NOMO-1 treated with DMSO at 0.1 percent for 48 hours (cell line): ENCODE measurements at regions not wholly inside any gene's neighbourhood (a gene's known extent, or its start where the extent isn't known, plus 50 kb on each side); places are given as distances from the start of the nearest gene placed in this dataset.
A peak's percentile ranks its signal among the peaks of the same experiment; 100 is the strongest.
"Not testable (repeated sequence)": the region's sequence is repeated elsewhere in the genome, so short reads cannot be mapped to it uniquely, and the experiment has no call there.

Experiments used
- DNase-seq: peaks from one replicate; lab custom pipeline; 2025; ENCODE audit not compliant: unreplicated experiment; lab: John Stamatoyannopoulos, UW

DNA sequence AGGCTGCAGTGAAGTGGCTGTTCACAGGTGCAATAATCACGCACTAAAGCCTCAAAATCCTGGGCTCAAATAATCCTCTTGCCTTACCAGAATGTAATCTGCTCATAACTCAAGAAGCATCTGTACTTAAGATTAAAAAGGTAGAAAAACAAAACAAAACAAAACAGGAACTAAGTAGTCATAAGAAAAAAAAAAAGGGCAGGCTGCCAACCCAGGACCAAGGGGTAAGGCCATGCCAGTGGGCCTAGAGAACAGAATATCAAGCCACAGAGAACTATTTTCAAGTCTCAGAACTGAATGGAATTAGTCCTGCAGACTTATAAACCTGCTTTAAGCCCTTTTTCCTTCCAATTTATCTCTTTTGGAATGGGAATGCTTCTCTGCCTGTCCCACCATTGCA, 64.8 kb upstream of the TBC1D3K start:
- no peak for DNase-seq

GRCh38 chr17:37858391-37858790, 65.8 kb upstream of the TBC1D3K start:
- not testable (repeated sequence) for DNase-seq

DNA sequence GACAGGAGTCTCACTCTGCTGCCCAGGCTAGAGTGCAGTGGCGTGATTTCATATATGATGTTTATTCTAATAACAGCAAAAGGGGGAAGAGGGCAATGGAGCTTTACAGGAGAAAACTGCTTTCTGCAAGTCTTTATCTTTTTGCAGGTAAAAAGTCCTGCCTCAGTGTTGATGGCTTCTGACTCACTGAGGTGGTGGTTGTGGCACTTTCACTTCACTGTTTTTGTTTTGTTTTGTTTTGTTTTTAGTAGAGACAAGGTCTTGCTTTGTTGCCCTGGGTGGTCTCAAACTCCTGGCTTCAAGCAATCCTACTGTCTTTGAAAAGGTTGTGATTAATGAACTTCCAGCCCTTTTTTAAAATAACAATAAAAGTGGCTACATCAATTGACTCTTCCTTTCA, 68.0 kb upstream of the TBC1D3K start:
- no peak for DNase-seq

DNA sequence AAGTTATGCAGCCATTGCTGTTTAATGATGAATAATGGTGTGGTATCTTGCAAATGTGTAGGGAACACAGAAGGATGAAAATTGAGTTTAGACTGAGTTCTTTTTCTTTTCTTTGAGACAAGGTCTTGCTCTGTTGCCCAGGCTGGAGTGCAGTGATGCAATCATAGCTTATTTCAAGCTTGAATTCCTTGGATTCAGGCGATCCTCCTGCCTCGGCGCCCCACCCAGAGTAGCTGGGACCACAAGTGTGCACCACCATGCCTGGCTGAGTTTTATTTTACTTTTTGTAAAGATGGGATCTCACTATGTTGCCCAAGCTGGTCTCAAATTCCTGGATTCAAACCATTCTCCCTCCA, 74.6 kb upstream of the TBC1D3K start:
- no peak for DNase-seq

- DNase-seq: peak; percentile 76
Measured at GRCh38 chr17:37848690-37849616, 75.3 kb upstream of the TBC1D3K start.

GRCh38 chr17:37847811-37848331, 76.3 kb upstream of the TBC1D3K start:
- DNase-seq: no peak

DNA sequence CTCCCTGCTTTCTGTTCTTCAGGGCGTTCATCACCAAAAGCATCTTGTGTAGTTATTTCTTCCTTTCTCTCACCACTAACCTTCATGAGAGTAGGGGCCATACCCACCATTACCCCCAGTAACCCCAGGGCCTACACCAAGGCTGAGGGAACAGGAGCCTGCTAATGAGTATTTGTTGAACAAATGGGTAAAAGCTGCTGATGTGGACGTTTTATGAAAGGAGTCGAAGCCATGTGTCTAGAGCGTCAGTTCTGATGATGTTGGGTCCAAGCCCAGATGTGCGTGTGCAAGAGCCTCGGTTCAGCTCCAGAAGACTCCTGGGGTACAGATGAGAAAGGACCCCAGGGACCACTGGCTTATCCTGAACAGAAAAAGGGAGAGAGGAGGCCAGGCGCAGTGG, 77.1 kb upstream of the TBC1D3K start:
- no peak for DNase-seq

- DNase-seq: no peak
Measured at GRCh38 chr17:37844977-37845293, 79.3 kb upstream of the TBC1D3K start.

DNA sequence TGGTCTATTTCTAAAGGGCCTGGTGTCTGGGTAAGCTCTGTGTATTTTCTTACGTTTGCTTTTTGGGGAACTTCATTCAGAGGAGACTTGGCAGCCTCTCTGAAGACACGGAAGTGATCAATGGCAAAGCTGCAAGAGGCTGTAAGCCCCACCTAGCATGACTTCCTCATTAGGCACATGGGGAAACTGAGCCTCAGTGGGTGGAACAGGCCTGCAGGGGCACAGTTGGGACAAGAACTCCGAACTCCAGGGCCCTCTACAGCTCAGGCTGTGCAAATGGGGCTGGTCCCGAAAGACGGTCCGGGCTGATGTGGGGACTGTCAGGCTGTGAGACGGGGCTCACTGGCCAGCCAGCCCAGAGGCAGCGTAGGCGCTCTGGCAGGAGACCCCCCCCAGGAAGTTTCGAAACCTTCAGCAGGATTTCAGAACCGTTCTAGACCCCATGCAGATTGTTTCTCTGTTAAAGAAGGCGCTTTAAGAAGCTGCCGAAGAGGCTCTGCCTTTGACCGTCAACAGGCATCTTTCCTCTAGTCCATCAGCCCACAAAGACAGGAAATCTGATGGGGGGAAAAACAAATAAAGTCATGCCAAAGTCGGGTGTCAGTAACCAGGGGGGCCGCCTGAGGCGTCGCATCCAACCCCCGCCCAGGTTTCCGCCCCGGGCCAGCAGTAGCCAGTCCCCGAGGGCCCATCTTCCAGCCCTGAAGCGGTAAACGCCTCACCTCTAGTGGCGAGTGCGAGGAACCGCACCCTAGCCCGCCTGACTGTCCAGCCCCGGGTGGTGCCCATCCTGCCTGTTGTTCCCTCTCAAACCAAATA, 79.8 kb upstream of the TBC1D3K start:
- DNase-seq: peak; percentile 77

DNA sequence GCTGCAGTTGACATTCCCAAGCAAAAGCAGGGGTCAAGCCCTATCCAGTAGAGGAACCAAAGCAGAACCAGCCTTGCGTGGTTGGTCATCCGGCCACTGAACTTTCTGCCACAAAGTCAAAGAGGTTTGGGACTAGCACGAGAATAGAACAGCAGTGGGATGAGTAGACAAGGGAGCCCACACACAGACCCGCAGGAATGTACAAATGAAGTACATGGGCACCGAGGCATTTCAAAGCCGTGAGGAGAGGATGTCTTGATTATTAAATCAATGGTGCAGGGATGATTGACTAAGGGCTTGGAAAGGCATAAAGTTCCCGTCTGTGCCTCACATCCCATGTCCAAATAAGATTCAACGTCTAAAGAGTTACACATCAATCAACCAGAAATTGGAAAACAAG, 81.8 kb upstream of the TBC1D3K start:
- DNase-seq: no peak

GRCh38 chr17:37841232-37841631, 83.0 kb upstream of the TBC1D3K start:
- DNase-seq: peak; percentile 44

DNA sequence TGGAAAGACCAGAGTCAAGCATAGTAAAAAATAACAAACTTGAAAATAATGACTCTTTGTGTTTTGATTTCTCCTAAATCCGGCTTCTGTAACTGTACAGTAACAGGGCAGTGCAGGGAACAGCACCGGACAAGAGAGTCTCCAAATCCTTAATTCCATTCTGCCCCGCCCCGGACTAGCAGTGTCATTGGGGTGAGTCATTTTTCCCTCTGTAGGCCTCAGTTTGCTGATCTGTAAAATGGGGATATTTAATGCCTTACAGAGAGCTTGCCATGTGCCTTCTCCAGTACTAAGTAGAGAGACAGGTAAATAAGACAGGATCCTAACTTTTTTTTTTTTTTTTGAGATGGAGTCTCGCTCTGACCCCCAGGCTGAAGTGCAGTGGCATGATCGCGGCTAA, 83.6 kb upstream of the TBC1D3K start:
- no peak for DNase-seq

- no peak for DNase-seq
Measured at GRCh38 chr17:37839196-37839978, 84.8 kb upstream of the TBC1D3K start.

DNA sequence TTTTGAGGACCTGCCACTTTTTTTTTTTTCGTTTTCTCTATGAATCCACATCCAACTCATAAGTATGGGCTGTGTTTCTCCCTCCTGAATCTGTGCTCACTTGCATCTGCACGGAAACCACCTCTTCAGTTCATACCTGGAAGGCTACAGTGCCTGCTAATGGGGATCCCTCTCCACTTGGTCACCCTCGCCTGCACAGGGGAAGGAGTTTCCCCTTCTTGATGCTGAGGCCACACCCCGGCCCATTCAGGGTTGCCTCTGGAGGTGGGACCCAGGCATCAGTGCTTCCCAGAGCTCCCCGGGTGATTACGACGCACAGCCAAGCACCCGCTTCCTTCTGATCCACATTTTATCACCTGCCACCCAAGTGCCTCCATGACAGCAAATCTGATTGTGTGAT, 85.9 kb upstream of the TBC1D3K start:
- no peak for DNase-seq

- DNase-seq: no peak
Measured at GRCh38 chr17:37836593-37836992, 87.6 kb upstream of the TBC1D3K start.

DNA sequence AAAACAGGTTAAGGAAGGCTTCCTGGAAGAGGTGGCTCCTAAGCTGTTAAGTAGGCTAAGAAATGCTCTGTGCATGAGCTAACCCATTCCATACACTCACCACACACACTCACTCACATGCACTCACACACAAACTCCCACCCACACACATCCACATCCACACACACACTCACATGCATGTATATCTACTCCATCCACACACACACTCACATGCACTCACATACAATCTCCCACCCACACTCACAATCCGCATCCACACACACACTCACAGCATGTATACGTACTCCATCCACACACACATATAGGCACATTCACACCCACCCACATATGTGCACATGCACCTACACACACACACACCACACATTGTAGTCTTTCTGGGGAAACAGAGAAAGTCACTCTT, 89.3 kb upstream of the HNF1B start:
- DNase-seq: no peak

- peak; percentile 49 for DNase-seq
Measured at GRCh38 chr17:37833237-37833859, 88.5 kb upstream of the HNF1B start.

DNA sequence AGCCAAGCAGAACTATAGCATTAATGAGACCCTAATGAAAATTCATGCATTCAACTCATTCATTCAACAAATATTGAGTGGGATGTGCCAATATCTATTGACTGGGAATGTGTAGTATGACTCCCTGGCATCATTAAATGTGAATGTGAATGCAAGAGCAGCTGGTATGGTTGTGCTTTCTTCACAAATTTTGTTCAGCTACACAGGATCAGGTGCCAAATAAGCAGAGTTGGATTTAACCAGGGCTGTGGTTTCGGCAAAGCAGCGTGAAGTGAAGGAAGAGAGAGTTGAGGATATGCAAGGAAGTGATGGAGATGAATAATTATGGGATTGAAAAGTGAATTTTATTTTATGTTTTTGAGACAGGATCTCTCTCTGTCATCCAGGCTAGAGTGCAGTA, 87.1 kb upstream of the HNF1B start:
- no peak for DNase-seq

- no peak for DNase-seq
Measured at GRCh38 chr17:37831492-37831891, 86.6 kb upstream of the HNF1B start.

- DNase-seq: no peak
Measured at GRCh38 chr17:37830151-37830993, 85.5 kb upstream of the HNF1B start.
